K562 (cell line): ENCODE measurements at regions not wholly inside any gene's neighbourhood (a gene's known extent, or its start where the extent isn't known, plus 50 kb on each side); places are given as distances from the start of the nearest gene placed in this dataset.

ENCODE experiments used
- ATAC-seq: fragments of 200-7000 bp; cut with Tn5 transposase; 3 replicates; pipeline ENCODE4 v1.9.1; 2020; ENCODE audit warnings: moderate library complexity
- BruUV-seq: library from RNA; stranded (reverse); fragments of 400-500 nt; replicated peaks from 2 replicates; lab custom pipeline; 2021; lab: Mats Ljungman, UMichigan
- CTCF ChIA-PET: fragments of 300-600 bp; formaldehyde crosslinking; extraction: SDS; loops from one replicate; lab custom pipeline; 2021; ENCODE audit warnings: low intra/inter-chr PET ratio; lab: Yijun Ruan, JAX
- POLR2A ChIA-PET: fragments of 300-600, 350-650 bp; sonication (Branson Sonifier 250); formaldehyde crosslinking; extraction: SDS; loops from one replicate; lab custom pipeline; 2021; ENCODE audit warnings: antibody characterized with exemption, inconsistent platforms; lab: Yijun Ruan, JAX
- DNase-seq, 4 experiments: peaks; one replicate each; pipeline versions ENCODE4 v3.0.0 to v3.0.0-alpha.2; 2011 to 2018; ENCODE audit warnings: low spot score in 3 of 4, mixed read lengths in 3 of 4; ENCODE audit errors: extremely low read depth in 1 of 4
- FAIRE-seq: peaks from 2 replicates; lab custom pipeline; 2011; peaks lifted over from hg19 to GRCh38; lab: Jason Lieb, UNC
- H2AFZ ChIP-seq: 2 replicates; pipeline ENCODE4 v1.6.0; 2011; ENCODE audit warnings: low read depth, low read length, control low read depth, inconsistent platforms
- H3K27ac ChIP-seq: fragments of 200-600 bp; 3 replicates; pipeline ENCODE4 v1.8.0; 2011; ENCODE audit warnings: low read depth, mild to moderate bottlenecking, control low read depth, inconsistent platforms, low read length, moderate library complexity, mixed read lengths; ENCODE audit errors: extremely low read depth
- H3K27me3 ChIP-seq, 2 experiments: fragments of 300-600 bp in 1 of 2; 2 replicates in 1 of 2; 3 replicates in 1 of 2; pipeline versions ENCODE4 v1.6.0 to v1.8.0; 2011; ENCODE audit warnings: inconsistent platforms in 2 of 2, low read length in 2 of 2, mild to moderate bottlenecking in 1 of 2, mixed read lengths in 1 of 2, moderate library complexity in 1 of 2; ENCODE audit not compliant: control insufficient read depth in 2 of 2, insufficient read depth in 2 of 2
- H3K36me3 ChIP-seq: fragments of 300-600 bp; 3 replicates; pipeline ENCODE4 v1.8.0; 2011; ENCODE audit warnings: mild to moderate bottlenecking, low read length, inconsistent platforms; ENCODE audit not compliant: control insufficient read depth, insufficient read depth
- H3K4me1 ChIP-seq, 2 experiments: fragments of 200-600 bp in 1 of 2; replicated peaks in 1 of 2; 2 replicates in 1 of 2; 3 replicates in 1 of 2; pipeline versions ENCODE4 v1.5.1 to v1.8.0; 2011; ENCODE audit warnings: inconsistent platforms in 2 of 2, low read length in 2 of 2, mild to moderate bottlenecking in 1 of 2, mixed read lengths in 1 of 2, moderate library complexity in 1 of 2; ENCODE audit not compliant: control insufficient read depth in 2 of 2, insufficient read depth in 2 of 2
- H3K4me2 ChIP-seq: 2 replicates; pipeline ENCODE4 v1.6.1; 2011; ENCODE audit warnings: low read length, control low read depth, inconsistent platforms, mixed read lengths; ENCODE audit not compliant: insufficient read depth
- H3K4me3 ChIP-seq: fragments of 200-600 bp; sonication (generic), shearing (Covaris generic); 2 replicates; pipeline ENCODE4 v1.5.1; 2016; ENCODE audit warnings: control low read depth, inconsistent platforms
- H3K79me2 ChIP-seq: fragments of 200-600 bp; 3 replicates; pipeline ENCODE4 v1.8.0; 2011; ENCODE audit warnings: low read length, inconsistent platforms; ENCODE audit not compliant: control insufficient read depth, insufficient read depth
- H3K9ac ChIP-seq, 2 experiments: 2 replicates each; pipeline versions ENCODE4 v1.6.0 to v1.6.1; 2011; ENCODE audit warnings: low read depth in 2 of 2, low read length in 2 of 2, control low read depth in 1 of 2, inconsistent platforms in 1 of 2, mild to moderate bottlenecking in 1 of 2, mixed read lengths in 1 of 2; ENCODE audit not compliant: insufficient read depth in 1 of 2
- H3K9me1 ChIP-seq: one replicate; pipeline ENCODE4 v1.6.0; 2011; ENCODE audit warnings: inconsistent platforms, mild to moderate bottlenecking, low read length, moderate library complexity; ENCODE audit not compliant: control insufficient read depth, insufficient read depth
- H3K9me3 ChIP-seq: replicated peaks from 2 replicates; pipeline ENCODE4 v1.5.1; 2011; ENCODE audit warnings: low read depth, low read length, inconsistent platforms; ENCODE audit not compliant: control insufficient read depth, insufficient read depth
- H4K20me1 ChIP-seq: replicated peaks from 2 replicates; pipeline ENCODE4 v1.6.1; 2011; ENCODE audit warnings: low read length, inconsistent platforms, mixed read lengths; ENCODE audit not compliant: control insufficient read depth, insufficient read depth
- ATF4 ChIP-seq: fragments of 450-650 bp; formaldehyde crosslinking; IDR thresholded peaks from 2 replicates; pipeline ENCODE4 v1.4.0; 2022; ENCODE audit warnings: mild to moderate bottlenecking, moderate library complexity
- CBX1 ChIP-seq: sonication (generic); IDR thresholded peaks from 2 replicates; pipeline ENCODE4 v1.6.1; 2016; ENCODE audit warnings: antibody characterized with exemption, low read depth, mild to moderate bottlenecking
- FOXJ2 ChIP-seq: fragments of 200-800 bp; sonication (Bioruptor generic); IDR thresholded peaks from 2 replicates; pipeline ENCODE4 v1.6.1; 2016; ENCODE audit warnings: missing genetic modification characterization, missing compliant biosample characterization
- HDAC2 ChIP-seq: fragments of 450-650 bp; IDR thresholded peaks from 2 replicates; pipeline ENCODE4 v1.6.1; 2016; ENCODE audit warnings: mild to moderate bottlenecking
- MXD1 ChIP-seq: fragments of 250-450 bp; sonication (Bioruptor Pico); IDR thresholded peaks from 2 replicates; pipeline ENCODE4 v1.8.0; 2021; ENCODE audit warnings: borderline replicate concordance, mild to moderate bottlenecking, moderate library complexity; ENCODE audit not compliant: poor library complexity, severe bottlenecking
- NFIX ChIP-seq: fragments of 250-450 bp; sonication (Bioruptor Pico); IDR thresholded peaks from 2 replicates; pipeline ENCODE4 v1.4.0; 2020; ENCODE audit warnings: low read depth, mild to moderate bottlenecking, moderate library complexity
- PRDM10 ChIP-seq: fragments of 450-650 bp; IDR thresholded peaks from 2 replicates; pipeline ENCODE4 v1.6.1; 2018; ENCODE audit not compliant: partially characterized antibody
- SRF ChIP-seq, 2 experiments: fragments of 250-450, 450-650 bp in 1 of 2; sonication (Bioruptor Pico) in 1 of 2; sonication (generic) in 1 of 2; formaldehyde crosslinking; IDR thresholded peaks; 2 replicates each; pipeline versions ENCODE4 v1.5.0 to v1.5.1; 2020 to 2022; ENCODE audit warnings: mild to moderate bottlenecking in 1 of 2, missing genetic modification reagents in 1 of 2
- SUPT5H ChIP-seq: fragments of 450-650 bp; IDR thresholded peaks from 2 replicates; pipeline ENCODE4 v1.6.1; 2016
- TARDBP ChIP-seq: fragments of 450-650 bp; IDR thresholded peaks from 2 replicates; pipeline ENCODE4 v1.6.1; 2016
- TEAD4 ChIP-seq, 2 experiments: sonication (generic) in 1 of 2; formaldehyde crosslinking in 1 of 2; IDR thresholded peaks; 2 replicates each; pipeline versions ENCODE4 v1.6.1 to v1.8.0; 2012 to 2022; ENCODE audit warnings: borderline replicate concordance in 1 of 2, inconsistent platforms in 1 of 2, low read length in 1 of 2, mild to moderate bottlenecking in 1 of 2, missing genetic modification reagents in 1 of 2
- ZBTB1 ChIP-seq: sonication (generic); formaldehyde crosslinking; IDR thresholded peaks from 2 replicates; pipeline ENCODE4 v1.8.1; 2023; ENCODE audit warnings: missing genetic modification reagents, low read depth, mild to moderate bottlenecking, borderline replicate concordance
- ZFP91 ChIP-seq: sonication (generic); formaldehyde crosslinking; IDR thresholded peaks from 2 replicates; pipeline ENCODE4 v1.8.0; 2022; ENCODE audit warnings: mild to moderate bottlenecking, missing genetic modification reagents
- ZNF133 ChIP-seq: fragments of 250-450 bp; sonication (Bioruptor Pico); IDR thresholded peaks from 2 replicates; pipeline ENCODE4 v1.4.0; 2020; ENCODE audit warnings: mild to moderate bottlenecking
- ZNF140 ChIP-seq: fragments of 250-450 bp; sonication (Bioruptor Pico); IDR thresholded peaks from 2 replicates; pipeline ENCODE4 v1.8.0; 2021; ENCODE audit warnings: moderate library complexity, mild to moderate bottlenecking, inconsistent platforms
- ZNF3 ChIP-seq: fragments of 250-450 bp; sonication (Bioruptor Pico); IDR thresholded peaks from 2 replicates; pipeline ENCODE4 v1.5.0; 2021; ENCODE audit warnings: mild to moderate bottlenecking, moderate library complexity
- ZNF551 ChIP-seq: fragments of 250-450 bp; sonication (Bioruptor Pico); IDR thresholded peaks from 2 replicates; pipeline ENCODE4 v1.5.0; 2021; ENCODE audit warnings: mild to moderate bottlenecking, moderate library complexity
- ZNF785 ChIP-seq: fragments of 250-450 bp; sonication (Bioruptor Pico); IDR thresholded peaks from 2 replicates; pipeline ENCODE4 v1.4.0; 2020; ENCODE audit warnings: mild to moderate bottlenecking
- WGBS: fragments of 100-300 bp; shearing (Covaris generic); methylation state at CpG from one replicate; pipeline ENCODE4 v1.1.6; 2016; ENCODE audit warnings: low coverage, mixed read lengths; ENCODE audit not compliant: insufficient coverage; ENCODE audit errors: missing lambda C conversion rate; 5-methylcytosine and 5-hydroxymethylcytosine counted together
- in situ Hi-C: fragments of 300-500 bp; cut with MboI; formaldehyde crosslinking; loops from 4 replicates; pipeline ENCODE4 v1.15.0; 2018; ENCODE audit warnings: inconsistent platforms, mixed read lengths
- intact Hi-C: fragments of 100-400 bp; cut with micrococcal nuclease; formaldehyde crosslinking; loops from 2 replicates; pipeline ENCODE4 v1.14.2; 2022

GRCh38 chr10:108260383-108260906, 1095.9 kb upstream of the SORCS1 start:
- no peaks in the 10 kb centered on the region for H3K27me3 ChIP-seq
- no peaks in the 10 kb centered on the region for H3K9me1 ChIP-seq
- H3K36me3 ChIP-seq, result no peaks in the 10 kb centered on the region
- no peak overlapping the region for H3K4me3 ChIP-seq
- no TSS peak for BruUV-seq
- H3K4me2 ChIP-seq, result no peak overlapping the region
- no peaks in the 10 kb centered on the region for H3K9me3 ChIP-seq
- POLR2A ChIA-PET, result no interaction called here
- CTCF ChIA-PET, result no interaction called here
- DNase-seq (no peak), FAIRE-seq (no peak), ATAC-seq (no peak)
- 3% methylated on average over 3 of the region's 3 CpGs for WGBS
- H3K9ac ChIP-seq, result no peak overlapping the region
- no peak overlapping the region for H3K27ac ChIP-seq
- no peaks in the 10 kb centered on the region for H3K4me1 ChIP-seq
- H3K79me2 ChIP-seq, result no peaks in the 10 kb centered on the region
- in situ Hi-C loops, result no loop called here
- H4K20me1 ChIP-seq, result no peaks in the 10 kb centered on the region
- no peak overlapping the region for H2AFZ ChIP-seq
- intact Hi-C loops, result no loop called here
- no peak for TF ChIP-seq ZBTB1 (CRISPR knock-in tag)
- no peak for TF ChIP-seq ATF4 (CRISPR knock-in tag)
- TF ChIP-seq FOXJ2 (tag), result no peak
- no peak for TF ChIP-seq ZNF551 (CRISPR knock-in tag)
- no peak for TF ChIP-seq TEAD4 (IDR thresholded peaks at IDR 0.05; ENCODE audit: low read length)
- TF ChIP-seq TEAD4 (CRISPR knock-in tag; IDR thresholded peaks at IDR 0.05; ENCODE audit: borderline replicate concordance), result no peak
- TF ChIP-seq SUPT5H, result no peak
- TF ChIP-seq CBX1, result no peak
- no peak for TF ChIP-seq SRF (CRISPR knock-in tag; IDR thresholded peaks at IDR 0.05)
- no peak for TF ChIP-seq HDAC2
- no peak for TF ChIP-seq ZNF140
- TF ChIP-seq MXD1, result no peak
- no peak for TF ChIP-seq ZNF785 (CRISPR knock-in tag)
- TF ChIP-seq NFIX (CRISPR knock-in tag), result no peak
- TF ChIP-seq ZFP91, result no peak
- no peak for TF ChIP-seq PRDM10
- TF ChIP-seq ZNF3 (CRISPR knock-in tag), result no peak
- no peak for TF ChIP-seq ZNF133 (CRISPR knock-in tag)
- TF ChIP-seq TARDBP, result no peak
